LNCAP (cell line): ENCODE measurements at regions not wholly inside any gene's neighbourhood (a gene's known extent, or its start where the extent isn't known, plus 50 kb on each side); places are given as distances from the start of the nearest gene placed in this dataset.

Source experiments
- CTCF ChIP-seq: fragments of 450-650 bp; IDR thresholded peaks from 2 replicates; pipeline ENCODE4 v1.5.1; 2017; ENCODE audit warnings: mild to moderate bottlenecking

DNA sequence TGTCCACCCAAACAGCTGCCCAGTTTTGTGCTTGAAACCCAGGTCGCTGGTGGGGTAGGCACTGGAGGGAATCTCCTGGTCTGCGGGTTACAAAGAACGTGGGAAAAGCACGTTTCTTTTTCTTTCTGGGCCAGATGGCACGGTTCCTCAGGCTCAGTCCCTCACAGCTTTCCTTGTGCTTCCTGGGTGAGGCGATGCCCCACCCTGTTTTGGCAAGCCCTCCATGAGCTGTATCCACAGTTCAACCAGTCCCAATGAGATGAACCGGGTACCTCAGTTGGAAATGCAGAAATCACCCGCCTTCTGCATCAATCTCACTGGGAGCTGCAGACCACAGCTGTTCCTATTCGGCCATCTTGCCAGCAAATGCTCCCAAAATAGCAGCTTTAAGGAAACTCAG, 51.4 kb upstream of the TMTC2 start:
- TF ChIP-seq CTCF, result no peak
